ENCODE measurements at regions not wholly inside any gene's neighbourhood (a gene's known extent, or its start where the extent isn't known, plus 50 kb on each side); places are given as distances from the start of the nearest gene placed in this dataset.
A peak's percentile ranks its signal among the peaks of the same experiment; 100 is the strongest.

GRCh38 chr18:78882585-78882984, 97.0 kb upstream of the SALL3 start:
- no peak for DNase-seq (ENCODE audit: low spot score in 2 of 2)

DNA sequence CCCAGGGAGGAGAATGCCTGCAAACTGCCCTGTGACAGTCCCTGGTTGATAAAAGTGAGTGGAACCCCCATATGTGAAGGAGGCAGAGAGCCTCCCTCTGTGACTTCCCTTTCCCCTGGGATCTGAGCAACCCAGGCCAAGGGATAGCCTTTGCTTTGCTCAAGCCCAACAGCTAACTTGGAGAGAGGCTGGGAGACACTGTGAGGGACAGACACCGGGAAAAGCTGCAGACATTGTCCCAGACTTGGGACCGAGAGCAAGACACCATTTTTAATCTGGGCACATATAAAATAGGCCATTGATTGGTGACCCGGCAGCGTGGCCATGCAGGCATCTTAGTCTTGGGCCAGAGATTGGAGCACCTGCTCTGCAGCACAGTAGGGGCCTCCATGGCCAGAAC, 96.1 kb upstream of the SALL3 start:
- DNase-seq (ENCODE audit: low spot score in 2 of 2), result no peak
- intact Hi-C loops (cut with DNase I; ENCODE audit: low total_unique reads), result no loop called here
- WGBS, 2 donors, result 94 to 96% methylated on average over 4 of the region's 4 CpGs
- TF ChIP-seq, protein P1, sequence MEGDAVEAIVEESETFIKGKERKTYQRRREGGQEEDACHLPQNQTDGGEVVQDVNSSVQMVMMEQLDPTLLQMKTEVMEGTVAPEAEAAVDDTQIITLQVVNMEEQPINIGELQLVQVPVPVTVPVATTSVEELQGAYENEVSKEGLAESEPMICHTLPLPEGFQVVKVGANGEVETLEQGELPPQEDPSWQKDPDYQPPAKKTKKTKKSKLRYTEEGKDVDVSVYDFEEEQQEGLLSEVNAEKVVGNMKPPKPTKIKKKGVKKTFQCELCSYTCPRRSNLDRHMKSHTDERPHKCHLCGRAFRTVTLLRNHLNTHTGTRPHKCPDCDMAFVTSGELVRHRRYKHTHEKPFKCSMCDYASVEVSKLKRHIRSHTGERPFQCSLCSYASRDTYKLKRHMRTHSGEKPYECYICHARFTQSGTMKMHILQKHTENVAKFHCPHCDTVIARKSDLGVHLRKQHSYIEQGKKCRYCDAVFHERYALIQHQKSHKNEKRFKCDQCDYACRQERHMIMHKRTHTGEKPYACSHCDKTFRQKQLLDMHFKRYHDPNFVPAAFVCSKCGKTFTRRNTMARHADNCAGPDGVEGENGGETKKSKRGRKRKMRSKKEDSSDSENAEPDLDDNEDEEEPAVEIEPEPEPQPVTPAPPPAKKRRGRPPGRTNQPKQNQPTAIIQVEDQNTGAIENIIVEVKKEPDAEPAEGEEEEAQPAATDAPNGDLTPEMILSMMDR (IDR thresholded peaks at IDR 0.05), result no peak
- TF ChIP-seq POLR2A (IDR thresholded peaks at IDR 0.05), result no peak
- no peak overlapping the region for H3K4me3 ChIP-seq (ENCODE audit: low read depth, poor library complexity, severe bottlenecking)

More at GRCh38 chr18:78882585-78882984, 97.0 kb upstream of the SALL3 start:
- intact Hi-C loops (cut with DNase I; ENCODE audit: low total_unique reads), result no loop called here
- H3K4me3 ChIP-seq (ENCODE audit: low read depth, poor library complexity, severe bottlenecking), result no peak overlapping the region
- TF ChIP-seq, protein P1 (IDR thresholded peaks at IDR 0.05), result no peak
- no peak for TF ChIP-seq POLR2A (IDR thresholded peaks at IDR 0.05)
- WGBS, 2 donors, result 79 to 86% methylated on average over 7 of the region's 7 CpGs

- WGBS, 2 donors, result 64 to 70% methylated on average over 1 of the region's 1 CpG
- TF ChIP-seq, protein P1 (IDR thresholded peaks at IDR 0.05), result no peak
- no peak for TF ChIP-seq POLR2A (IDR thresholded peaks at IDR 0.05)
- DNase-seq (ENCODE audit: low spot score in 2 of 2), result no peak
- intact Hi-C loops (cut with DNase I; ENCODE audit: low total_unique reads), result no loop called here
- no peak overlapping the region for H3K4me3 ChIP-seq (ENCODE audit: low read depth, poor library complexity, severe bottlenecking)
Measured at GRCh38 chr18:78884502-78884901, 95.1 kb upstream of the SALL3 start.

DNA sequence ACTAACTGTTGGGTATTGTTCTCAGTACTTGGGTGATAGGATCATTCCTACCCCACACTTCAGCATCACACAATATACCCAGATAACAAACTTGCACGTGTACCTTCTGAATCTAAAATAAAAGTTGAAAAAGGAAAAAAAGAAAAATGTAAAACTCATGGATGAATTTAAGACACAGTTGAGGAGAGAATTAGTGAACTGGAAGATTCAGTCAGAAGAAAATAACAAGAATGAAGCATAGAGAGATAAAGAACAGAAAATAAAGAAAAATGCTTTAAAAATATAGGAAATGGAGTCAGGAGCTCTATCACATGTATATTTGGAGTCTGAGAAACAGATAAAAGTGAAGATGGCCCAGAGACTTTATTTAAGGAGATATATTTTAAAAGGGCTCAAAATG, 90.4 kb upstream of the SALL3 start:
- 86 to 94% methylated on average over 1 of the region's 1 CpG for WGBS, 2 donors
- no peak for DNase-seq (ENCODE audit: low spot score in 2 of 2)
- H3K4me3 ChIP-seq (ENCODE audit: low read depth, poor library complexity, severe bottlenecking), result no peak overlapping the region
- intact Hi-C loops (cut with DNase I; ENCODE audit: low total_unique reads), result no loop called here
- TF ChIP-seq, protein P1 (IDR thresholded peaks at IDR 0.05), result no peak
- TF ChIP-seq POLR2A (IDR thresholded peaks at IDR 0.05), result no peak

GRCh38 chr18:78890388-78890787, 89.2 kb upstream of the SALL3 start:
- DNase-seq (ENCODE audit: low spot score in 2 of 2), result no peak
- intact Hi-C loops (cut with DNase I; ENCODE audit: low total_unique reads), result no loop called here
- no peak for TF ChIP-seq POLR2A (IDR thresholded peaks at IDR 0.05)
- TF ChIP-seq, protein P1 (IDR thresholded peaks at IDR 0.05), result no peak
- H3K4me3 ChIP-seq (ENCODE audit: low read depth, poor library complexity, severe bottlenecking), result no peak overlapping the region
- WGBS, 2 donors, result 93% methylated on average over 3 of the region's 3 CpGs

DNA sequence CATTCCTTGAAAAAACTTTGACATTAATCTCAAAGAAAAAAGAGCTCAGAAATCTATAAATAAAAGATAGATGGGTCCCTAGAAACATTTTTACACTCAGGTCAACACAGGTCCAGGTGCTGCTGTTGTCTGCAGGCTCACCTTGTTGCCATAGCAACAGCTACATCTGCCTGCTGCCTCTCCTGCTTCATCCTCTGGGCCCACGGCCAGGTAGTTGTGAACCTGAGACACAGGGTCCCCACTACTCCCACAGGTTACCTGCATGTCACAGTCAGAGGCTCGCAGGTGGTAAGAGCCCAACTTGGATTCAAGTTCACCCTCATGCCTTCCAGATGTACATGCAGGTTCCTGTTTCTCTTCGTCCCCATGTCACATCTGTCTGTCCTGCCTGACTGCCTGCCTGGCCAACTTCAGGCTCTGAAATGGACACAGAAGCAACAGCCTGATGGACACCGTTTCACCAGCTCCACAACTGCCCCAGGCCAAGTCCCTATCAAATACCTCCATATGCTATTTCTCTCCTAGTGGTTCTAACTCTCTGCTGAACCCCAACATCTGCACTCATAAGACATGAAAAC, 88.3 kb upstream of the SALL3 start:
- intact Hi-C loops (cut with DNase I; ENCODE audit: low total_unique reads), result no loop called here
- WGBS, 2 donors, result 73 to 74% methylated on average over 4 of the region's 4 CpGs
- no peak overlapping the region for H3K4me3 ChIP-seq (ENCODE audit: low read depth, poor library complexity, severe bottlenecking)
- peak in 1 of 2 donors; percentile 57 for DNase-seq (ENCODE audit: low spot score in 2 of 2)
- TF ChIP-seq, protein P1 (IDR thresholded peaks at IDR 0.05), result no peak
- no peak for TF ChIP-seq POLR2A (IDR thresholded peaks at IDR 0.05)
